Left ventricle myocardium superior (tissue), 1 donor: ENCODE measurements at regions not wholly inside any gene's neighbourhood (a gene's known extent, or its start where the extent isn't known, plus 50 kb on each side); places are given as distances from the start of the nearest gene placed in this dataset.

ENCODE experiments used
- ATAC-seq: fragments of 200-7000 bp; cut with Tn5 transposase; one replicate; pipeline ENCODE4 v1.9.1; 2020; ENCODE audit warnings: mild to moderate bottlenecking, moderate library complexity
- DNase-seq: peaks from one replicate; pipeline ENCODE4 v3.0.0-alpha.2; 2020
- intact Hi-C: fragments of 100-400 bp; cut with micrococcal nuclease; formaldehyde crosslinking; loops from one replicate; pipeline ENCODE4 v1.11.0; 2022
- donor health status: DM: no; HTN: yes; CAD: no; lungs with severe emphysema.

DNA sequence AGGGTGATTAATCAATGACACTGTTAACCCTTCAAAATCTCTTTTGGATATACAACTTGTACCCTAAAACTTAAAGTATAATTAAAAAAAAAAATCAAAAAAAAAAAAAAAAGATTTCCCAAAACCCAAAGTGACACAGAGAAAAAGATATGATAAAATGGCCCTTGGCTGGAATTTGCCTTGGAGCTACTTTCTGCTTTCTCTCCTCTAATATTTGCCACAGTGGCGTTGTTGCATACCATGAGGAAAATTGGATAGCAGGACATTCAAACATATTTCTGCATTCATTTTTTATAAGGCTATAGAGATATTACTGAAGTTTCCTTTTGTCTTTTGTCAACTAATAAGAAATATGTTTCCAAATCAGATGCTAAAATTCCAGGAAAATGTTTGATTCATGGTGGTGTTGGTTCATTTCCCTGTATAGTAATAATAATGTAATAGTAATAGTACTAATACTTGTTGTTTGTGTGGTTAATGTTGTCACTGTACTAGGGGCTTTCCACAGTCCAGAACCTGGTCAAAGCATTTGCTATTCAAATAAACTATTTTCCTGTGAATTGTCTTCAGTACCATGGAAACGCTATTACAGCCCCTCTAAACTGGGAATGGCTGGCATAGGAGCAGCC lies 441.3 kb upstream of the THBS1 start:
- intact Hi-C loops = no loop called here
- ATAC-seq (no peak), DNase-seq (no peak)

DNA sequence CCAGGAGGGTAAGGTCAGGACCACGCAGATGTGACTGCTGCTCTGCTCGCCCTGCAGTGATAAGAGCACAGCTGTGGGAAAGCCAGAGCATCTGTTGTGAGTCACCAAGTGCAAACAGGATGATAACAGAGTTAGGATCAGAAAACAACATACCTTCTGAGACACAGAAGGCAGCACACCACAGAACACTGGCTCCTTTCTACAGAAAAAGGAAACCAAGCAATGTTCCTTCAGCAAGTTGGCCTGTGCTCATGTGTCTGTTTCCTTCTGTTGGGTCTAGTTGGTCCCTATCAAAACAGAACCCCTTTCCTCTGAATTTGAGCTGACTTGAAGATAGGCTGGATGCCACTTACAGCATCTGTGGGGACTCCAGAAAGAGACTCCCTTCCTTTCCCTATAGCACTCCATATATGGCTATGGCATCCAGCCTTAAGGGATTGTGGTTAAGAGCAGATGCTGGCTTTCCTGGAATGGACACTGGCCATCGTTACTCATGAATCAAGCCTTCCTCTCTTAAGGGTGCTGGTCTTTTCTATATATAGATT lies 440.7 kb upstream of the THBS1 start:
- ATAC-seq (peak; percentile 91), DNase-seq (no peak)
- intact Hi-C loops = no loop called here

DNA sequence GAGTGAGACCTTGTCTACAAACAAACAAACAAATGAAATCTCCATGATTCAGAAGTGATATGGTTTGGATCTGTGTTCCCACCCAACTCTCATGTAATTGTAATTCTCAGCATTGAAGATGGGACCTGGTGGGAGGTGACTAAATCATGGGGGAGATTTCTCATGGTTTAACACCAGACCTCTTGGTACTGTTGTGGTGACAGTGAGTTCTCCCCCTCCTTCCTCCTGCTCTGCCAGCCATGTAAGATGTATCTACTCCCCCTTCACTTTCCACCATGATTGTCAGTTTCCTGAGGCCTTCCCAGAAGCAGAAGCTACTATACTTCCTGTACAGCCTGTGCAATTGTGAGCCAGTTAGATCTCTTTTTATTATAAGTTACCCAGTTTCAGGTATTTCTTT lies 438.4 kb upstream of the THBS1 start:
- intact Hi-C loops = no loop called here
- ATAC-seq (no peak), DNase-seq (no peak)

DNA sequence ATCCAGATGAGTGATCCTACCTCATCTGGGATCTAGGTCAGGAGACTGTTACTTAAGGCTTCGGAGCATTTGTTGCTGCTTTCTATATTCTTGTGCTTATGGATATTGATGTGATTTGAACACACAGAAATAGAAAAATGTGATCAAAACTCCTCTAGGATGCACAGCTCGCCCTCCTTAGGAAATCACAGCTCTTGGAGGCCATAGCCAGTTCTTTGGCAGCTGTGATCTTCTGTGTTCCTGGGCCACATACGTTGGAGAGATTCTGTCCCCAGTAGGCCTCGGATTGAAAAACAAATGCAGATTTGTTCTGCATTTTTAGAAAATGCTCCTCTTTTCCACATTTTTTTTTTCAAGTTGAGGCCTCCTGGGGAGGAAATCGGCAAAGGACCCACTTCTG lies 437.4 kb upstream of the THBS1 start:
- intact Hi-C loops = no loop called here
- ATAC-seq (no peak), DNase-seq (no peak)

DNA sequence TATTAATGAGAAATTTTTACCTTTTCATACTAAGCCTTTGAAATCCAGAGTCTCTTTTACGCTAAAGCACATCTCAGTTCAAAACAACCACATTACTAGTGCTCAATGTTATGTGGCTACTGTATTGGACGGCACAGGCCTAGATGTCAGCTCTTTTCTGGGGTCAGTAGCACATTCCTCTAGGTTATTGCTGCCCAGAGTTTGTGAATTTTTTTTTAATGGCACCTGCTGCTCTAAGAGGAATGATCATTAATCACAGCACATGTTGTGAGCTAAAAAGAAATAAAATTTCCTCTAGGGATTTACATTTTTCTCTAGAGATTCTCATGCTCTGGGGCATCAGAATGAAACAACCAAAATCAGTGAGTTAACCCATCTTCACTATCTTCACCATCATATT lies 436.8 kb upstream of the THBS1 start:
- ATAC-seq (no peak), DNase-seq (no peak)
- intact Hi-C loops = no loop called here

DNA sequence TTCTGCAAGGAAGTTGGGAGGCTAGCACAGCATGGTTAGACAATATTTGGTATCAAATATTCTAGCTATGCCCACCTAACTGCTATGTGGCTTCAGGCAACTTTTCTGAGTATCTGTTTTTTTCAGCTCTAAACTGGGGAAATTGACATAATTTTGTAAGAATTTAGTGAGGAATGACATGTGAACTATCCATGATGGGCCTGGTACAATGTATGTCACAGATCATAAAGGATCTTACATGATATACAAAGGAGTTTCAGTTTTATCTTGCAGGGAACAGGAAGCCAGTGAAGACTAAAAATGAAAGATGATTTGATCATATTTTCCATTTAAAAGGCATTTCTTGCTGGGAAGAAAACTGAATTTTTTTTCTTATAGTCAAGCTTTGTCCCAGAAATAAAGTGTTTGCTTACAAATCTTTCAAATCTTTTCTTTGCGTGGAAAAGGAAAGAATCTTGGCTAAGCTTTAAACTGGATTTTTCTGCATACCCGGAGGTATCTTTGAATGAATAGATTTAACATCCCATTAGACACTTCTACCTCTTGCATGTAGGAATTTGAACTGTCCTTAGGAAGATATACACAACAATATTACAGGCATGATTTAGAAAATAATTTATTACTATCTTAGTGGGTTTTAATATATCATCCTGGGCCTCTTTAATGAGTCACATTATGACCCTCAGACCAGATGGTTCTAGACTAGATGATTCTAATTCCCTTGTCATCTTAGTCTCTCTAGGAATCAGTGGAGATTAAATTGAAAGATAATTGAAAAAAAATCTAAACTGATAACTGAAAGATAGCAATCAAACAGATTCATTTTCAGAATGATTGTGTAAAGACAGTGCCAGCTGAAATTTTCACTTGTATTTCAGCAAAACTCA lies 436.0 kb upstream of the THBS1 start:
- no peak for DNase-seq
- intact Hi-C loops = no loop called here
- ATAC-seq = no peak

DNA sequence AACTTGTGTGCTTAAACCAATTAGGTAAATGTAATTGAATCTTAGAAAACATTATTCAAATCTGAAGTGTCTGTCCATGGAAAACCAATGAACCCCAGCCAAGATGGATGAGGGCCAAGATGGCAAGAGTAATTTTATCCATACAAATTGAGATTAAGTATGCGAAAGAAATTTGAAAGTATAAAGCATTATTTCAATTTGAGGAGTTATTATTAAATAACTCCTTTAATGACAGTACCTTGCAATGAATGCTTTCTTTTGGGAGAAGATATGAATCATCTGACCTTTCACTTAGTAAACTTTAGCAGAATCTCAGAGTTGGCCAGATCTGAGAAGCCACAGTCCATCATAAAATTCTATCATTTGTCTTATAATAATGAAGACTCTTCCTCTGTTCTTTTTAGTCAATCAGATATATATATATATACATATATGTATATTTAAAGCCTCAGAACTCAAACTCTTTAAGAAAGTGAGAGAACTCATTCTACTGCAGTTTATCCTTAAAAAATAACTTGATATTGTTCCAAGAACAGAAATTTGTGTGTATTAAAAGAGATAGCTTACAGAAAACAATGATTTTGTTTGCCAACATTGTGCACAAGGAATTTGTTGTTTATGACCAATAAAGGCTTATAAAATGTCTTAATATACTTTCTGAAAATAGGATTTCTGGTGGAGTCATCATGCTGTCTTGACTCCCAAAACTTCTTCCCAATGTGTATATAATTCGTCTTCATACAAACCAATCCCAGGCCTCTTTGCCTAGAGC lies 434.8 kb upstream of the THBS1 start:
- ATAC-seq = no peak
- intact Hi-C loops = no loop called here
- no peak for DNase-seq

DNA sequence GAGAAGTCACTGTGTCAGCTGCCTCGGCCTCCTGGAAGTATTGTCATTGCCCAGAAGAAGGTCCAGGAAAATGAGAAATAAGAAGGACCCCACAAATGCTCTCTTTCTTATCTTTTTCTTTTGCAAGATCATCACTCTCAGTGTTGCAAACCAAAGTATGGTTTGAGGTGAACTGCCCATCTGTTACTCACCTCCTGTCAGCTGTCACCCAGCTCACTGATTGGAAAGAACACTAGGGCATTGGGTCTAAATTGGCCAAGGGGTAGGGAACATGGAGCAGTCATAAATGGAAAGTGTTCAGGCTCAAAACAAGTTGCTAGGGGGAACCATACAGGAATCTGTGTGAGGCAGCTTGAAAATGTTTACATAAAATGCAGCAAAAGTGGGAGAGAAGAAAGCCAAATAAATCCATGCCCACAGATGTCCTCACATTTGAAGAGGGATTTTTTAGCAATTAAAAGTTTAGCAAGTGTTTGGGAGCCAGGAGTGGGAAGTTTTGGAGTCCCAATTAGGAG lies 431.2 kb upstream of the THBS1 start:
- no peak for ATAC-seq
- no peak for DNase-seq
- intact Hi-C loops = no loop called here

DNA sequence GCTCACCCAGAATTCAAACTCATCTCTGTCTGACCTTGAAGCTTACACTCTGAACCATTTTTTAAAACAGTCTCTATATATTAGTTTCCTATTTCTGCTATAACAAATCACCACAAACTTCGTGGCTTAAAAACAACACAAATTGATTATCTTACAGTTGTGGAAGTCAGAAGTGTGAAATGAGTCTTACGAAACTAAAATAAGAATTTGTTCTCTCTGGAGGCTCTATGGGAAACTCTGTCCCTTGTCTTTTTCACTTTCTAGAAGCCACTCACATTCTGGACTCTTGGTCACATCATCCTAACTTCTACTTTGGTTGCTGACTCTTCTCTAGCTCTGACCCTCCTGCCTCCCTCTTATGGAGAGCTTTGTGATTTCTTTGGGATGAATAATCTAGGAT lies 429.3 kb upstream of the THBS1 start:
- ATAC-seq (no peak), DNase-seq (no peak)
- intact Hi-C loops = no loop called here

DNA sequence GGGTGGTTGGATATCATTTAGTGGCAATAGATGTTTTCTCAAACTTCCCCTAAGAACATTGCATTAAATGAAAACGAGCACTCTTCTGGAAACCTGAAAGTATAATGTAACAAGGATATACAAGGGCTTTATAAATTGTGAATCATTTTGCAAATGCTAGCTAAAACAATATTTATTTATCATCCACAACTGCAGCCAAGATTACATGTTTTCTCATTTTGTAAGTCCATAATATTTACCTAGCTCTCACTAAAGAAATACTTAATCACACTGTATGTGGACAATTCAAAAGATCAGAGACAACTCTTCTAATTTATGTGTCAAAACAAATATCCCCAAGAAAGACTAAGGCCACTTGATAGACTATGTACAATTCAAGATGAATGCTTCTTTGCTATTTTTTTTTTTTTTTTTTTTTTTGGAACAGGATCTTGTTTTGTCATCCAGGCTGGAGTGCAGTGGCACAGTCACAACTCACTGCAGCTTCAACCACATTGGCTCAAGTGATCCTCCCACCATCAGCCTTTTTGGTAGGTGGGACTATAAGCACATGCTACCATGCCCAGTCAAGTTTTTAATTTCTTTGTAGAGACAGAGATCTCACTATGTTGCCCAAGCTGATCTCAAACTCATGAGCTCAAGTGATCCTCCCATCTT lies 427.7 kb upstream of the THBS1 start:
- ATAC-seq = no peak
- intact Hi-C loops = no loop called here
- no peak for DNase-seq

DNA sequence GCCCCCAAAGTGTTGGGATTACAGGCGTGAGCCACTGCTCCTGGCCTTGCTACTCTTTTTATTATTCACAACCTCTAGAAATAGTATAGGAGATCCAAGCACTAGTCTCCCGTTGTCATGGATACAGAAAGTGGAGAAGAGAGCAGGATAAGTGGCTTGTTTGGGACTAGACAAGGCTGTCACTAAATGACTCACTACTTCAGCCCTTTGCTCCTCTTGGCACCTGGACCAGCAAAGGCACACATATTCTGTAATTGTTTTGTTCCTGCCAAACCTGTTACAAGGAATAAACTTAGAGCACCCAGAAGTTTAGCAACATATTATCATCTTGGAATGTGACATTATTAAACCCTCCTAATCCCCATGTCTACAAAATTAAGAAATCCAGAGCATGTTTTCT lies 427.2 kb upstream of the THBS1 start:
- DNase-seq (no peak), ATAC-seq (no peak)
- intact Hi-C loops = no loop called here

DNA sequence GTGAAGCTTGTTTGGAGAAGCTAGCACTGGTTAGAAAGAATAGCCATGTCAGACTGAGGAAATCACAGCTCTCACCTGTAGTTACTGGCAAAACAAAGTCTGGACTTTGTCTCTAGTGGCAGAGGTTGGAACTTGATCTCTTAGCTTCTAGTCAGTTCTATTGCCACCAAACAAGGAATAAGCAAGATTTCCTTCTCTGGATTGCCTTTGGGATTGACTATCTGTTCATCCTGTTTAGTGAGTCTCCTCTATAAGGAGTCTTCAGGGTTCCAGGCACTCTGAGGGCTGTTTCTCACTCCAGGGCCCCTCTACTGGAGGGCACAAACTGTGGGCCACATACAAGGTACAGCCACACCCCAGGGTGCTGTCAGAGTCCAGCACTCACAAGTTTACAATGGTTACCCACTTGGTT lies 426.6 kb upstream of the THBS1 start:
- intact Hi-C loops = no loop called here
- no peak for DNase-seq
- ATAC-seq = no peak

DNA sequence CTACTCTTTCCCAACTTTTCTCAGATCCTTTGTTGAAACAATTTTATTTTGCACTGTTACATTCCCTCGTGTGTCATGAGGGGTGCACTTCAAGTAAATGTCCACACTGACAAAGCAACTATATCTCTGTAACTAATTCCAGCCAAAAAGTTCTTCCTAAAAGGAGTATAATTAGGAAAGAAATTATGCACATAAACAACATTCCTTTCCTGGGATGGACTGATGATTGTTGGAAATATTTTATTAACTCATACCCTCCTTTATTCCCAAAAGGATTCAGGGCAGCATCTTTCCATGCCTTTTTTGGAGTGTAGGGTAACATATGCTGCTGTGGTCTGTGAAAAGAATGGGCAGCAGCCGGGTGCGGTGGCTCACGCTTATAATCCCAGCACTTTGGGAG lies 426.1 kb upstream of the THBS1 start:
- DNase-seq (no peak), ATAC-seq (no peak)
- intact Hi-C loops = no loop called here

DNA sequence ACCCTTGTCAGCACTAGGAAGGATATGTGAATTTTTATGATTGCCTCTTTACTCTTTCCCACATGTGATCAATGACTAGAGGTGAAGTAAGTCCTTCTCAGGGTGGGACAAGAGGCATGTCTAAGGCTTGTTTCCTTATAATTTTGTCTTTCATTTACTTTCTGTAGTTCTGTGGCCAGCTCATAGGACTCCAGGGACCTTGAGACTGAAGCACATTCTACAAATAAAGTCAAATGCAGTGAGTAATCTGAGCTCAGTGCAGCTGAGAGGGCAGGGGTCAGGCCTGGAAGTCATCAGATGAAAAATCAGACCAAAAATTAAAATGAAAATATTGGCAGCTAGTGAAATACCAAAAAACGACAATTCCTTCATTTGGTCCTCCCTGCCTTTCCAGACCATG lies 424.7 kb upstream of the THBS1 start:
- DNase-seq (peak; percentile 34), ATAC-seq (peak; percentile 89)
- intact Hi-C loops = no loop called here

DNA sequence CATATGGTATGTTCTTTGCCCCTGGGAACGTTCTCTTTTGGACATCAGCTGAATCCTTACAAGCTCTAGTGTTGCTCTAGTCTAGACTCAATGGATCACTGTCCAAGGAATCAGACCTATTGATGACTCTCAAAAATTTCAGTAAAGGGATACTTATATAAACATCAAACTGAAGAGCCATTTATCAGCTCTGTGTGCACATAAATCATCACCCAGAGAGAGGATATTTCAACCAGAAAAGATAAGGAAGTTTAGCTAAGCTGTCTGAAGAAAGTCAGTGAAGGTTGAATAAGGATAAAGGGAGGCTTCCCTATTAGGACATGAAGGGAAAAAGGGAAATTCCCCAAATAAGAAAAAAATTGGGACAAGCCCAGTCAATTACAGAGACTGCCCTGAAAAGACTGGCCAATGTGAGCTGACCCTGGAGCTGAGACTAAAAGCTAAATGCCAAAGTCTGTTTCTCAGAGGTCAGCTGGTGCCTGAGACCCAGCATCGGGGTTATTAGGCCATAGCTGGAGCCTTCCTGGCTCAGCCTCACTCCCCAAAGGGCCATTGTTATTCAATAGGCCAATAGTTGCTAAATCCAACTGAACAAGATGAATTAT lies 424.1 kb upstream of the THBS1 start:
- DNase-seq = peak; percentile 57
- ATAC-seq = peak; percentile 96
- intact Hi-C loops = no loop called here

DNA sequence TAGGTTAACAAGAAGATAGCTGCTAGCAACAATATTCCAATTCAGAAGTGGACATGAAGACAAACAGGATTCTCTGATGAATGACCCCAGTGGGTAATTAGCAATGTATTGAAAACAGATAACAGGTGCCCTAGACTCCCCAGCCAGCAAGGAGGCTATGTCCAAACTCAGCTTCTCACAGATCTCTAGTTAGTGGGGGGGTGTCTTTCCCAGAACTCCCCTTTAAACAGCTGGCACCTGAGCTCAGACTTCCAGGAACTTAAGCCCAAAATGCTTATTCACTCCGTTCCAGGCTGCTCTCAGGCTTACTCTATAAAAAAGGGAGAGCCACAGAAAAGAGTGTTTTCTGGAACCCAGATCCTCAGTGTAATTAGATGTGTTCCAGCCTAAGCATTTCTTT lies 423.0 kb upstream of the THBS1 start:
- DNase-seq (no peak), ATAC-seq (no peak)
- intact Hi-C loops = no loop called here

DNA sequence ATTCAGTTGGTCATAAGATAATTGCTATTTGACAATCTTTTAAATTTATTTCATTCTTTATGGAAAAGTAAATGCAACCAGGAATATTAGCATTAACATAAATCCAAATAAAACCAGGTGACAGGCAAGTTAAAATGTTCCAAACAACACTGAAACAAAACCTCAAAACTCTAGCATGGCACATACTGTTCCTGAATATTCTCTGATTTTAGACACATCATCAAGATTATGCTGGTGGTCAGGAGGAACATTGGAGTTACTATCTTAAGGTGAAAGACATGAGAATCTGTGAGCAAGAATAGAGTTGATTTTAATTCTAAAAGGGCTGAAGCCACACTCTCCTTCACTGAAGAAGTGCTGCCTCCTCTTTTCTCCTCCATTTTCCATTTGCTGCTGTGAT lies 421.0 kb upstream of the THBS1 start:
- ATAC-seq (no peak), DNase-seq (no peak)
- intact Hi-C loops = loop anchor here (10.0 kb wide), 1 partner anchor 595 kb away; no protein-coding TSS in a partner anchor

DNA sequence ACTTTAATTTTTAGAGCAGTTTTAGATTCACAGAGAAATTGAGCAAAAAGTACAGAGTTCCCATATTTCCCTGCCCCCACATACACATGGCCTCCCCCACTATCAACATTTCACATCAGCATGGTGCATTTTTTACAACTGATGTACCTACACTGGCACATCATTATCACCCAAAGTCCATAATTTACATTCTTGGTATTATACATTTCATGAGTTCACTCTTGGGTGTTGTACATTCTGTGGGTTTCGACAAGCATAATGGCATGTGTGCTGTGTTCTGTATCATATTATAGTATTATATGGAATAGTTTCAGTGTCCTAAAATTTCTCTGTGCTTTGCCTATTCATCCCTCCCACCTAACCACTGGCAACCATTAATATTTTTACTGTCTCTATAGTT lies 419.8 kb upstream of the THBS1 start:
- no peak for ATAC-seq
- DNase-seq = no peak
- intact Hi-C loops = loop anchor here (10.0 kb wide), 1 partner anchor 594 kb away; no protein-coding TSS in a partner anchor
